HG03025 (cell line): ENCODE measurements at regions not wholly inside any gene's neighbourhood (a gene's known extent, or its start where the extent isn't known, plus 50 kb on each side); places are given as distances from the start of the nearest gene placed in this dataset.
"Not testable (repeated sequence)": the region's sequence is repeated elsewhere in the genome, so short reads cannot be mapped to it uniquely, and the experiment has no call there.

ENCODE experiments used
- ATAC-seq: cut with Tn5 transposase; IDR thresholded peaks from one replicate; pipeline ENCODE4 v1.9.1; 2021; ENCODE audit warnings: mild to moderate bottlenecking, moderate library complexity; ENCODE audit not compliant: unreplicated experiment, low FRiP score

DNA sequence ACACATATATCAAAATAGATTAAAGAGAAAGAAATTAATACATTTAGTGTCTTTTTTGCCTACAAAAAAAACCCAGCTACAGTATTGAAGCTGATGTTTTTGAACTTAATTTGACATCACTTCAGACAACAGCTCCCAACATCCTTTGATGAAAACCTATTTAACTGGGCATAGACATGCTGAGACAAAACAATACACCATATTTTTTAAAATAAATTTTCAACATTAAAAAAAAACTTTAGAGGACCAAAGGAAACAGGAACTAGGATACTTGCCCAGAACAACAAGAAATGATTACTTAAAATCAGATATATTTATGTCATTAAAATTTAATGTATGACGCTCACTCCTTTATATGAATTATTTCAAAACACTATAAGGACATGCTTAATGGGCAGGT lies 178.1 kb downstream of the MREG start:
- no peak for ATAC-seq

DNA sequence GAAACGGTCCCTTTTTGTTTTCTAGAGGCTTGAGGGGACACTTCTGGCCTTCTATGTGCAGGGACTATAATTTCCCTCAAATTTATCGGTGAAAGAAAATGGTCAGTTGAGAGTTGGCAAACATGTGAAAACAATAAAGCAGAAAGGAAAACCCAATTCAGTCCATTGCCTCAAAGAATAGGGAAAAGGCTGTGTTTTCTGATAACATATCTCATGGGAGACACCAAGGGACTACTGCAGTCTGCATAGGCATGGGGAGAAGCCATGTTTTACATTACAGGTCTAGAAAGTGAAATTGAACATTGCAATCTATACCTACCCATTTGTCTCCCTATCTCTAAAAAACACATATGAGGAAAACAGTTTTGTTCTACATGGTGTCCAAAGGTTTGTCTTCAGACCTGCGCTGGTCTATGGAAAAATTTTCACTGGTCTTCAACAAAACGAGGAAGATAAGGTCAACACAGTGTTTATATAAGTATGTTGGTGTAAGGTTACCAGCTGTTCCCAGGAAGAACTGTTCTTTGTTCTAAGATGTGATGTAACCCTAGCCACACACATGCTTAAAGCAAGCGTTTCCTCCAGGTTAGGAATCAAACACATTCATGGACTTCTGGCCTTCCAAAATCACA lies 179.7 kb downstream of the MREG start:
- ATAC-seq, result no peak

DNA sequence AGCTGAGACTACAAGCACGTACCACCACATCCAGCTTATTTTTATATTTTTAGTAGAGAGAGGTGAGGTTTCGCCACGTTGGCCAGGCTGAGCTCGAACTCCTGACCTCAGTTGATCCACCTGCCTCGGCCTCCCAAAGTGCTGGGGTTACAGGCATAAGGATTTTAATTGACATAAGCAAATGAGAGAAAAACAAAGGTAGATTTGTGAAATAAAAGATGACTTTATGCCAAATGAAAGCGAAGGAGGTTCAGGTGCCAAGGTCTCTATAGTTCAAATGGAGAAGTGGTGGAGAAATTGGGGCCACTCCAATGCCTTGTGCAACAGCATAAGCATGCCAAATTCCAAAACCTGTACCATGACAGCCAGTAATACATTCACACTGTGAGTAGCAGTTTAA lies 180.6 kb downstream of the MREG start:
- ATAC-seq, result no peak

DNA sequence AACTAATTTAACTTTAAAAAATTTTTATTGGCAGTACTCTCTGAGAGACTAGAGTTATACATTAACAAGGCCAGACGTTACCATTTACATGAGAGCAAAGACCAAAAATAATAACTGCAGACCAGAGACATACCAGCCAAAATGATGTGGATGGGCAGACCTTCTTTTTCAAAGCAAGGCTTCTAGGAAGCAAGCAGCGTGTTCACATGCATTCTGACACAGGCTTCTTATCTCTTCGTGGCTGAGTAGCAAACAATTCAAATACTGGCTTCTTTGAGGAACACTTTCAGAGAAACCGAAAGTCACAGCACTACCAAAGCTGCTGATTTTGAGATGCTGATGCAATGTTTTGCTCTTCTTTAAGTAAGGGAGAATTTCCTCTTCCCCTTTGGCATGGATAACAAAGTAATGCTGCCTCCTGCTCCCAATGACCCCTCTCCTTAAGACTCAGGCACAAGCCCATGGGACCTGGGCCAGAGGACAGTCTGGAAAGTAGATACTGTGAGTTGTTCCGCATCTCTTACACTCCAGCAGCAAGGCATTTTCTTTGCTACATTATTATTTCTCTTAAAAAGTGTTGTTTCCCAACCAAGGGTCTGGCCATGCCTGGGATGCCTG lies 181.9 kb downstream of the MREG start:
- no peak for ATAC-seq

DNA sequence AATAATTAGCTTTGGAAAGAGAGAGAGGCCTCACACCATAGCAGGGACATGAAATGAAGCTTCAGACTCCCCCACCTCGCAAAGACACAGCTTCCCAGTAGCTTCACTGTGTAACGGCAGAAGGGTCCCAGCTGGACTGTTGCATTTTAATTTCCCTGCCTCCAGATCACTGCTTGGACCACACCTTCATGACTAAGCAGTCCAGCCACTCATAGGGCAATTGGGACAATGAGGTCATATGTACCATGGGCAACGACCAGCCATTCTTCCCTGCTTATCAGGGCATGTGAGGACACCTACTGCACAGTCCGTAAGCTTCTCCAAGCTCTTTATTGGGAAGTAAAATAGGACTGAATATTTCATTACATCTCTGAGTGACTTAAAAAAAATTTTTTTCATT lies 183.0 kb downstream of the MREG start:
- ATAC-seq, result no peak

DNA sequence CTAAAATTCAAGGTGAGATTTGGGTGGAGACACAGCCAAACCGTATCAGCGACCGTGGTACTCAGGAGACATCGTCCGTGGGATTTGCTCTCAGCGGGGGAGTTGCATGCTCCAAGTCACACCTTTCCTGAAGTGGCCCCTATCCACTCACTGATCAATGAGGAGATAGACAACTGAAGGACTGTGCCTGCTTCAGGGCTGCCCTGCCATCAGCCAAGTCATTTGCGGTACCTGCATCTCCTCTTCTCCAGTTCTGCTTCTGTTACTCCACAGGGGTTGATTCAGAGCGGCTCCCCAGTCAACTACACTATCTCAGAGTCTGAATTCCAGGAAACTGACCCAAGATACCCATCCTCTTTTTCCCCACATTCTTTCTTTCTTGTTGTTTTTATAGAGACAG lies 184.1 kb downstream of the MREG start:
- ATAC-seq, result no peak

DNA sequence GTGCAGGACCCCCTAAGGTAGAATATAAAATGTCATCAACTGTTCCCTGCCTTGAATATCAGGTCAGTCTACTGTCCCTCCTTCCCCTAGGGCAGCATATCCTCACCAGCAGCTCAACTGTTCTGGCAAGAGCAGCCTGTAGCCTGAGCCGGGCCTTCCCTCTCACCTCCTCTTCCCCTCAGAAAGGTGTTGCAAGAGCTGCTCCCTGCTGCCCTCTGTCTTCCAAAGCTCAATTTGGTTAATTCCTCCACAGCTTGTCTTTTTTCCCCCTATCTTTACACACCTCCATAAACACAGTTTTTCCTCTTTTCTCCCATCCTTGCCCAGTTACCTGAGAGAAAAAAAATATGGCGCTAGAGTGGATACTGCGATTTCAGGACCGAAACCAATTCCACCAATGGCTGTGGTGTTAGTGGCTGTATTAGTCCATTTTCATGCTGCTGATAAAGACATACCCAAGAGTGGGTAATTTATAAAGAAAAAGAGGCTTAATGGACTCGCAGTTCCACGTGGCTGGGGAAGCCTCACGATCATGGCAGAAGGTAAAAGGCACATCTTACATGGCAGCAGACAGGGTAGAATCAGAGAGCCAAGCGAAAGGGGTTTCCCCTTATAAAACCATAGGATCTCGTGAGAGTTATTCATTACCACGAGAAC lies 184.7 kb downstream of the MREG start:
- ATAC-seq, result peak; percentile 95

DNA sequence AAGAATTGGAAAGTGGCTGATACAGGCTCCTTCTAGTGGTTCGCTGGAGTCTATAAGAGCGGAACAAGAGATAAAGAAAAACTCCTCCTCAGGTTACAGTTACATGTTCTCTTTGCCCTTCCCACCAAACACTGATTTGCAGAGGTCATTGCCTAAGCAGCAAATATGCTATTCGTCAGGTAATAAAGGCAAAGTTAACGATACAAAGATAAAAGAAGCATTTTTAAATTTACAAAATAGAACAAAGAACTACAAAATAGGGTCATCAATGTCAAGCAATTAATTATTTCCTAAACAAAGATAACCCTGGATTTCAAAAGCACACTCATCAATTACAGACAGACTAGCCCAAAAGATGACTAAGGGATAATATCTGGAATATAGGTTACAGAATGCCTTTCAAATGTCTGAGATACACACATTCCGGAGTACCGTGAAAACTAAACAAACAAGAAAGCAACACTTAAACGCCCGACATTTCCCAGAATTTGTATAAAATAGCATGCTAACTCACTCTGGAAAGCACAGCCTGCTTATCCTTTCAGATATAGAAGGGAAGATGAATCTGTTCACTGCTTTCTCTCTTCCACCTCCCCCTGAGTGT lies 186.4 kb downstream of the MREG start:
- ATAC-seq, result no peak

DNA sequence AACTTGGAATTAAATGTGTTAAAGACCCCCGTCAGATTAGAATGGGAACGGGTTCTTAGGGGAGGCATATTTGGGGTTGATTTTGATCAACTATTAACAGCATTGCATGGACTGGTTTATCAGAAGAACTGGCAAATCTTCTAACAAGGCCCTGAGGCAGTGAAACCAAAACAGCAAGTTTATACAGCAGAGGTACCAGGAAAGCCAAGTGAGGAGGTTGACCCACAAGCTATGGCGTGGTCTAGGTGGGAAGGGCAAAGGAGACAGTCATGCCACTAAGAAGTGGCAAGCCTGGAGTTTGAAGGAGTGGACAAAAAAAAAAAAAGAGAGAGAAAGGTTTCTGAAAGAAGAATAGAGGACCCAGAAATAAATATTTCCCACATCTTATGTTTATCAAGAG lies 187.0 kb downstream of the MREG start:
- ATAC-seq, result no peak

DNA sequence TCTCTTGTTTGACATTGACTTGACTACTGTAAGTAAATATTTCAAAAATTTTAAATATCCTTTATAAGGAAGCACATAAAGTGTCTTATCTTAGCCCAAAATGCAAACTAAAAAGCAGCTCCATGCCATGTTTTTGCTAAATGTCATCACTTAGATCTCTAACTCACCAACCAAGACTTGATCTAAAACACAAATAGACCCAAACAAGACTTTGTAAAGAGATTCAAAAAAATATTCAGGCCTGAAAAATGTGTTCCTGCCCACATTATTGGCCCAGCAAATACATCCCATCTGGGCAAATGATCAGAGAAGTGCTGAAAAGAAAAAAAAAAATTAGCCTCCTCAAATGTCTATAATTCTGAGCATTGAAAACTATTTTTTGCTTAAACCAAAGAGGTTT lies 187.6 kb downstream of the MREG start:
- ATAC-seq, result no peak

DNA sequence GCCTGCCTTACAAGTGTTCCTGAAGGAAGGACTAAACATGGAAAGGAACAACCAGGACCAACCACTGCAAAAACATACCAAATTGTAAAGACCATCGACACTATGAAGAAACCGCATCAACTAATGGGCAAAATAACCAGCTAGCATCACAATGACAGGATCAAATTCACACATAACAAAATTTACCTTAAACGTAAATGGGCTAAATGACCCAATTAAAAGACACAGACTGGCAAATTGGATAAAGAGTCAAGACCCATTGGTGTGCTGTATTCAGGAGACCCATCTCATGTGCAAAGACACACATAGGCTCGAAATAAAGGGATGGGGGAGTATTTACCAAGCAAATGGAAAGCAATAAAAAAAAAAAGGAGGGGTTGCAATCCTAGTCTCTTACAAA lies 192.1 kb downstream of the MREG start:
- not testable (repeated sequence) for ATAC-seq

DNA sequence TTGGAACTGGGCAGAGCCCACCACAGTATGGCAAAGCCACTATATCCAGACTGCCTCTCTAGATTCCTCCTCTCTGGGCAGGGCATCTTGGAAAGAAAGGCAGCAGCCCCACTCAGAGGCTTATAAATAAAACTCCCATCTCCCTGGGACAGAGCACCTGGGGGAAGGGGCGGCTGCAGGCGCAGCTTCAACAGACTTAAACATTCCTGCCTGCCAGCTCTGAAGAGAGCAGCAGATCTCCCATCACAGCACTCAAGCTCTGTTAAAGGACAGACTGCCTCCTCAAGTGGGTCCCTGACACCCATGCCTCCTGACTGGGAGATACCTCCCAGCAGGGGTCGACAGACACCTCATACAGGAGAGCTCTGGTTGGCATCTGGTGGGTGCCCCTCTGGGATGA lies 193.6 kb downstream of the MREG start:
- ATAC-seq, result not testable (repeated sequence)

DNA sequence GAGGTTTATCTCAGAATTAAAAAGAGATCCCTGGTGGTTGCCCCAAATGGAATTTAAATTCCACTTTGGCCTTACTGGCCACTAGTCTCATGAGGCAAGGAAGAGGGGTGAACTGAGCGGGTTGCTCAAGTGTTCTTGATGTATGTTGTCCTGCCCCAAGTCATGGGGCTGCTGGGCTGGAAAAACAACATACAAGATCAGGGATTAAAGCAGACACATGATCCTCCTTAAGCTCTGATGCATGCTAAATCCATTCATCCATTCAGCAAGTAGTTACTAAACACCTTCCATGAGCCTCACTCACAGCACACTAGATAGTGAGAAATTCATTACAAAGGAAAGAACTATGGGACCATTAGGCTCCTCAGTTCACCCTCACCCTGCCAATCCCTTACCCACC lies 196.3 kb downstream of the MREG start:
- ATAC-seq, result no peak

DNA sequence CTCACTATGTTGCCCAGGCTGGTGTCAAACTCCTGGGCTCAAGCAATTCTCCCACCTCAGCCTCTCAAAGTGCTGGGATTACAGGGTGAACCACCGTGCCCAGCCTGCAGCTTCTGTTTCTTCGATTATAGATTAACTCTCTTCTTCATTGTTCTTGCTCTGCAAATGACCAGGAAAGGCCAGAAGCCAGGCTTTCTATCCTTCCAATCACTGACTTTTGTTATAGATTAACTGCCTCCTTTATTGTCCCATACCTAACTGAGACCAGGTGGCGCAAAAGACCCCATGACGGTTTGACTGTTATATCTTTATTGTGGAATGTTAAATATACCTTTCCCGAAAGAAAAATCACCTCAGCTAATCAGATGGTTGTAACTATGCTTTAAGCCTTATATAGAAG lies 196.9 kb downstream of the MREG start:
- no peak for ATAC-seq

DNA sequence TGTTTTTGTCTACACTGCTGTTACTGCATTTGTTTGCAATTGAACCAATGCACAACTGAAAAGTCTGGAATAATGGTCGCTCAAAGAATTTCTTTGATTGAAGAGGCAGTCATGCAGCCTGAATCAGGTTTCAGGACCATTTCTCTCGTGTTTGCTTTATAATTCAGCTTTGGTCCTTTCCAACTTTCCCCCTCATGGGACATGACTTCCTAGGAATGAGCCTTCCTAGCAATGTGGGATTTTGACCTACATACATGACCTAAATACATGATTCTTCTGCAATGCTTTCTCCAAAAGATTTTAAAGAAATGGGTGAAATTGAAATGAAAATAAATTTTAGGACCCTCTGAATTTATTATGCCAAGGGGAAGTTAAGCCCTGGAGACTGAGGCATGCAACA lies 197.4 kb downstream of the MREG start:
- ATAC-seq, result no peak

DNA sequence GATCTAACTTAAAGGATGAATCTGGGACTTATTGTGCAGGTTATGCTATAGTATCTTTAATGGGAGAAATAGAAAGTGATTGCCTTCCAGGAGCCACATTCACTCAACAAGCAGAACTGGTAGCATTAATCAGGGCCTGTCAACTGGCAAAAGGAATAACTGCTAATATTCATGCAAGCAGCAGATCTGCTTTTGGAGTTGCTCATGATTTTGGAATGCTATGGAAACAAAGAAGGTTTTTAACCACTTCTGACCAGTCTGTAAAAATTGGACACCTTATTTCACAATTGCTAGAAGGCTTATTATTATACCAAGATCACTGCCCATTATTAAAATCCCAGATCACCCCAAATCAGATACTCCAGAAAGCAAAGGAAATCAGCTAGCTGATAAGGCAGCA lies 200.4 kb downstream of the MREG start:
- ATAC-seq, result no peak

DNA sequence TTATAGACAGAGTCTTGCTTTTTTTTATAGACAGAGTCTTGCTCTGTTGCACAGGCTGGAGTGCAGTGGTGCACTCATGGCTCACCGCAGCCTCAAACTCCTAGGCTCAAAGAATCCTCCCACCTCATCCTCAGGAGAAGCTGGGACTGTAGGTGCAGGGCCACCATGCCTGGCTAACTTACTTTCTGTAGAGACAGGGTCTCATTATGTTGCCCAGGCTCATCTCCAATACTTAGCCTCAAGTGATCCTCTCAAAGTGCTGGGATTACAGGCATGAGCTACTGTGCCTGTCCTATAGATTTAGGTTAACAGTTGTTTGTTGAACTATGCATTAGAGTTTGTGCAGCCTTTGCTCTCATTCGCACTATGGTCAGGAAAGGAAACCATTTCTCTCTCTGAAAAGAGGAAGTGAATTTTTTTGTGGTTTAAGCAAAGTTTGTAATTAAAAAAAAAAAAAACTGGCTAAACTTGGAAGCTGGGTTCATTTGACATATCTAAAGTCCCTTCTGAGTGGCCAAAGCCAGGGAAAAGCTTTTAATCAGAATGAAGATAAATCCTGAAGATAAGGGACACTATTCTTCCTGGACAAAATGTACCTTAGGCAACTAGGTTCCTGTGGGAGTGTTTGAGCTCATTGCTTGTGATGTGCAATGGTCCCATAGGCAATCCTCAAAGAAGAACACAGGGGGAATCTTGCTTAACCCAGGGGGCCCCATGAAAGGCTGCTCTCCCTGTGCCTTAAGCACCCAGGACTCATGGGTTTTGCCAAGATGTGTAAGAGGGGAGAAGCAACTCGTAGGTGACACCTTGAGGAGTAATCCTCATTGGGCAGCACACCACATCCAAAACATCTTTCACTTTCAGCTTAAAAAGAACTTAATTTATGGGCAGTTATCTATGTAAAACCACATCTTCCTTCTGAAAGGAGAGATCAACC lies 201.7 kb downstream of the MREG start:
- ATAC-seq, result peak; percentile 98

DNA sequence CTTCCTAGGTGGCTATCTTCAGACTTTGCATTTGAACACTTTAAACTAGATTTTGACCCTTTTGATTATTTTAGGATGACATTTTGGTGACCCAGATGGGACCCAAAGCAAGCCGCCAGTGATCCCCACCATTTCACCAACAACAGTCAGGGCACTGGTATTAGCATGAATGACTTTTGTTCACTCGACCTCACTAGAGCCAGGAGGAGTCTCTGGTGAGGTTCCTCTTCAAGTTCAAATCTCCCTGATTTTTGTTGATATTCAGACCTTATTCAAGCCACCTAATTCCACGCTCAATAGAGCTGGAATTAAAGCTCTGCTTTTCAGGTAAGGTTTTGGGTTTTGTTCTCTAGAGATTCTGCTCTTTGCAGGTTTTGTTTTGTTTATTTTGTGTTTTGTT lies 202.3 kb downstream of the MREG start:
- ATAC-seq, result peak; percentile 26

DNA sequence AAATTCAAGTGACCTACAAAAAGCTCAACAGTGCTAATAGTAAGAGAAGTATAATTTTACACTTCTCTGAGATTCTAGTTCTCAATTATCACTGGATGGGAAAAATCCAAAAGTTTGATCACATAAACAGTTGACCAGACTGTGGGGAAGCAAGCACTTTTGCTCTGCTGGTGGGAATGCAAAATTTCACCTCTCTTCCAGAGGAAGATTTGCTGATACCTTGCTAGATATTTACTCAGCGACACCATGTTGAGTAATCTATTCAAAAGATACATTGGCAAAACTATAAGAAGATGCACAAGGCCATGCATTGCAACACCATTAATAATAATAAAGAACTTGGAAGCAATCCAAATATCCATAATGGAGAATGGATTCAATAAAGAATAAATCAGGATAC lies 204.4 kb downstream of the MREG start:
- ATAC-seq, result no peak

DNA sequence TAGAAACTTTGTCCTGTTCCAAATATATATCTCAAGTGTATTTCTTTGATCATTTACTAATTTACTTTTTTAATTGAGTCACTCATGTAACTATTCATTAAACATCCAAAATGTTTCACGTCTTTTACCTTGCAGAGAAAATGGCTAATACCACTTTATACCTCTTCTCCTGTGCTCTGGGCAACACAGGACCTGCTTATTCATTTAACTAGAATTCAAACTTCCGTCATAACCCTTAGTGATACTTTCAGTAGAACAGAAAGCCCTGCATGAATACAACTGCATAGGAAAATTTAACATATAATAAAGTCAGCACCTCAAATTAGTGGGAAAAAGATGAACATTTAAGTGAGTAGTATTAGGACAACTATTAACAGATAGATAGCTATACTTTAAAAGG lies 205.2 kb downstream of the MREG start:
- no peak for ATAC-seq

DNA sequence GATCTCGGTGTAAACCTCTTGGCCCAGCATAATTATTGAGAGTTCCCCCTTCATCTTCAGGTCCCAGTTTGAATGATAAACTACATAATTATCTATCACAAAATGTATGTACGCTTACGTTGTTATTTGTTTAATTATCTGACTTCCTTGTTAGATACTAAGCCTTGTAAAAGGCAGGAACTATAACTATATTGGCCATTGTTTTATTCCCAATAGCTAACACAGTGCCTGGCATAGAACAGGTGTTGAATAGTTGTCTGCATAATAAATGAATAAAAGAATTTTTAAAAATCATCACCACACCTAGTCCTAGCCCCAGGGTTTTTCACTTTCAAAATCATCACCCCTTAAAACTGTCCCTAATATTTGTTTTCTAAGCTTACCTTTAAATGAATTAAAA lies 207.9 kb downstream of the MREG start:
- no peak for ATAC-seq
